Panc1 (cell line): ENCODE measurements at regions not wholly inside any gene's neighbourhood (a gene's known extent, or its start where the extent isn't known, plus 50 kb on each side); places are given as distances from the start of the nearest gene placed in this dataset.

Experiments used
- ATAC-seq: fragments of 200-7000 bp; cut with Tn5 transposase; 2 replicates; pipeline ENCODE4 v1.9.1; 2020; ENCODE audit warnings: mild to moderate bottlenecking, moderate library complexity
- BruUV-seq: library from RNA; stranded (reverse); fragments of 400-500 nt; replicated peaks from 2 replicates; lab custom pipeline; 2021; lab: Mats Ljungman, UMichigan
- CTCF ChIA-PET: fragments of 300-600 bp; sonication (Branson Sonifier 250); formaldehyde crosslinking; loops from one replicate; lab custom pipeline; 2022; ENCODE audit warnings: antibody characterized with exemption; lab: Charles Lee
- POLR2A ChIA-PET: fragments of 300-600 bp; sonication (Branson Sonifier 250); formaldehyde crosslinking; loops from one replicate; lab custom pipeline; 2022; ENCODE audit warnings: antibody characterized with exemption; lab: Charles Lee
- DNase-seq: peaks from one replicate; pipeline ENCODE4 v3.0.0-alpha.2; 2010; ENCODE audit warnings: low read depth, low spot score
- H3K27ac ChIP-seq: 2 replicates; pipeline ENCODE4 v1.5.1; 2011; ENCODE audit warnings: mild to moderate bottlenecking, low read length, inconsistent platforms
- H3K27me3 ChIP-seq: fragments of 200-500 bp; sonication (Bioruptor generic); 2 replicates; pipeline ENCODE4 v1.6.0; 2014; ENCODE audit warnings: low read length, inconsistent platforms; ENCODE audit not compliant: control insufficient read depth, insufficient read depth
- H3K36me3 ChIP-seq: fragments of 200-500 bp; sonication (Bioruptor generic); 2 replicates; pipeline ENCODE4 v1.5.1; 2014; ENCODE audit warnings: inconsistent platforms, mild to moderate bottlenecking, low read length, moderate library complexity; ENCODE audit not compliant: control insufficient read depth, insufficient read depth
- H3K4me1 ChIP-seq: 2 replicates; pipeline ENCODE4 v1.5.1; 2011; ENCODE audit warnings: inconsistent platforms, mild to moderate bottlenecking, low read length, moderate library complexity; ENCODE audit not compliant: control insufficient read depth, insufficient read depth
- H3K4me3 ChIP-seq, 2 experiments: 2 replicates each; pipeline ENCODE4 v1.5.1; 2011 to 2012; ENCODE audit warnings: low read depth in 2 of 2, low read length in 2 of 2, mild to moderate bottlenecking in 2 of 2, inconsistent platforms in 1 of 2, moderate library complexity in 1 of 2
- H3K9me3 ChIP-seq: fragments of 200-500 bp; sonication (Bioruptor generic); 2 replicates; pipeline ENCODE4 v1.5.1; 2014; ENCODE audit warnings: low read depth, mild to moderate bottlenecking, inconsistent platforms, low read length, moderate library complexity; ENCODE audit not compliant: control insufficient read depth, insufficient read depth
- CTCF ChIP-seq: fragments of 450-650 bp; IDR thresholded peaks from 2 replicates; pipeline ENCODE4 v1.5.1; 2017; ENCODE audit warnings: mild to moderate bottlenecking
- POLR2AphosphoS5 ChIP-seq: IDR thresholded peaks from 2 replicates; pipeline ENCODE4 v1.6.1; 2012; ENCODE audit warnings: mild to moderate bottlenecking, low read depth, low read length, moderate library complexity
- SIN3A ChIP-seq: IDR thresholded peaks from 2 replicates; pipeline ENCODE4 v1.6.1; 2012; ENCODE audit warnings: low read depth, mild to moderate bottlenecking, low read length, moderate library complexity, borderline replicate concordance; ENCODE audit not compliant: insufficient read depth
- TCF7L2 ChIP-seq: IDR thresholded peaks from 2 replicates; pipeline ENCODE4 v1.6.1; 2011; ENCODE audit warnings: mild to moderate bottlenecking, low read depth, low read length, inconsistent platforms
- in situ Hi-C: cut with HindIII; loops from 2 replicates; pipeline ENCODE4 v1.10.0; 2016; ENCODE audit warnings: low sequenced_read_pairs, low pct_unique_long_range_greater_than_20kb
- intact Hi-C: fragments of 100-400 bp; cut with micrococcal nuclease; formaldehyde crosslinking; loops from one replicate; pipeline ENCODE4 v1.10.0; 2022; ENCODE audit not compliant: unreplicated experiment
- TF ChIP-seq, protein P1 (sequence below), 2 experiments: IDR thresholded peaks; 2 replicates each; pipeline ENCODE4 v1.6.1; 2011 to 2012; ENCODE audit warnings: low read depth in 2 of 2, control low read depth in 1 of 2, low read length in 1 of 2, mild to moderate bottlenecking in 1 of 2, moderate library complexity in 1 of 2; ENCODE audit not compliant: insufficient read depth in 1 of 2

- intact Hi-C loops (no loop called here), in situ Hi-C loops (no loop called here)
- TF ChIP-seq POLR2AphosphoS5, result no peak
- no peak for TF ChIP-seq TCF7L2
- TF ChIP-seq CTCF, result no peak
- TF ChIP-seq, protein P1, sequence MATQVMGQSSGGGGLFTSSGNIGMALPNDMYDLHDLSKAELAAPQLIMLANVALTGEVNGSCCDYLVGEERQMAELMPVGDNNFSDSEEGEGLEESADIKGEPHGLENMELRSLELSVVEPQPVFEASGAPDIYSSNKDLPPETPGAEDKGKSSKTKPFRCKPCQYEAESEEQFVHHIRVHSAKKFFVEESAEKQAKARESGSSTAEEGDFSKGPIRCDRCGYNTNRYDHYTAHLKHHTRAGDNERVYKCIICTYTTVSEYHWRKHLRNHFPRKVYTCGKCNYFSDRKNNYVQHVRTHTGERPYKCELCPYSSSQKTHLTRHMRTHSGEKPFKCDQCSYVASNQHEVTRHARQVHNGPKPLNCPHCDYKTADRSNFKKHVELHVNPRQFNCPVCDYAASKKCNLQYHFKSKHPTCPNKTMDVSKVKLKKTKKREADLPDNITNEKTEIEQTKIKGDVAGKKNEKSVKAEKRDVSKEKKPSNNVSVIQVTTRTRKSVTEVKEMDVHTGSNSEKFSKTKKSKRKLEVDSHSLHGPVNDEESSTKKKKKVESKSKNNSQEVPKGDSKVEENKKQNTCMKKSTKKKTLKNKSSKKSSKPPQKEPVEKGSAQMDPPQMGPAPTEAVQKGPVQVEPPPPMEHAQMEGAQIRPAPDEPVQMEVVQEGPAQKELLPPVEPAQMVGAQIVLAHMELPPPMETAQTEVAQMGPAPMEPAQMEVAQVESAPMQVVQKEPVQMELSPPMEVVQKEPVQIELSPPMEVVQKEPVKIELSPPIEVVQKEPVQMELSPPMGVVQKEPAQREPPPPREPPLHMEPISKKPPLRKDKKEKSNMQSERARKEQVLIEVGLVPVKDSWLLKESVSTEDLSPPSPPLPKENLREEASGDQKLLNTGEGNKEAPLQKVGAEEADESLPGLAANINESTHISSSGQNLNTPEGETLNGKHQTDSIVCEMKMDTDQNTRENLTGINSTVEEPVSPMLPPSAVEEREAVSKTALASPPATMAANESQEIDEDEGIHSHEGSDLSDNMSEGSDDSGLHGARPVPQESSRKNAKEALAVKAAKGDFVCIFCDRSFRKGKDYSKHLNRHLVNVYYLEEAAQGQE (IDR thresholded peaks at IDR 0.05; ENCODE audit: insufficient read depth in 1 of 2, low read depth in 2 of 2, low read length in 1 of 2), result no peak
- TF ChIP-seq SIN3A, result no peak
- H3K4me1 ChIP-seq, result no peaks in the 10 kb centered on the region
- ATAC-seq, result no peak
- H3K4me3 ChIP-seq, result no peak overlapping the region
- POLR2A ChIA-PET, result interaction anchor here (0.6 kb wide), 1 partner anchor 9 kb away, joined by 4 read pairs; no protein-coding TSS in a partner anchor
- H3K36me3 ChIP-seq, result no peaks in the 10 kb centered on the region
- H3K9me3 ChIP-seq, result no peaks in the 10 kb centered on the region
- peaks cover 2% of the 10 kb centered on the region; the same call in 1 of the 2 replicates for H3K27me3 ChIP-seq
- CTCF ChIA-PET, result no interaction called here
- BruUV-seq, result no TSS peak
- no peak overlapping the region for H3K27ac ChIP-seq
- DNase-seq, result no peak
Measured at GRCh38 chr2:88334418-88334817, 118.1 kb downstream of the FOXI3 start.

GRCh38 chr2:88331239-88331638 lies 121.3 kb downstream of the FOXI3 start:
- TF ChIP-seq, protein P1 (IDR thresholded peaks at IDR 0.05; ENCODE audit: insufficient read depth in 1 of 2, low read depth in 2 of 2, low read length in 1 of 2), result no peak
- no peak for TF ChIP-seq POLR2AphosphoS5
- no peak for TF ChIP-seq TCF7L2
- BruUV-seq, result no TSS peak
- H3K9me3 ChIP-seq, result no peaks in the 10 kb centered on the region
- no peak overlapping the region for H3K4me3 ChIP-seq
- in situ Hi-C loops, result no loop called here
- intact Hi-C loops, result no loop called here
- H3K27me3 ChIP-seq, result peaks cover 4% of the 10 kb centered on the region; the same call in 1 of the 2 replicates
- H3K36me3 ChIP-seq, result no peaks in the 10 kb centered on the region
- no peak overlapping the region for H3K27ac ChIP-seq
- DNase-seq (no peak), ATAC-seq (no peak)
- H3K4me1 ChIP-seq, result no peaks in the 10 kb centered on the region
- CTCF ChIA-PET, result no interaction called here
- POLR2A ChIA-PET, result no interaction called here
